ENCODE measurements at regions not wholly inside any gene's neighbourhood (a gene's known extent, or its start where the extent isn't known, plus 50 kb on each side); places are given as distances from the start of the nearest gene placed in this dataset.

- TF ChIP-seq CTCF (conservative IDR thresholded peaks at IDR 0.05; ENCODE audit: low read depth, low read length), result no peak
- TF ChIP-seq MXI1 (IDR thresholded peaks at IDR 0.05; ENCODE audit: borderline replicate concordance, low read depth, low read length), result no peak
- no peak for TF ChIP-seq CHD1 (IDR thresholded peaks at IDR 0.05; ENCODE audit: low read depth, low read length)
- no peak for TF ChIP-seq MAFK (IDR thresholded peaks at IDR 0.05; ENCODE audit: low read depth, low read length)
Measured at GRCh38 chr1:83520797-83521196, 478.1 kb downstream of the TTLL7 start.
